H7 (cell line): ENCODE measurements at regions not wholly inside any gene's neighbourhood (a gene's known extent, or its start where the extent isn't known, plus 50 kb on each side); places are given as distances from the start of the nearest gene placed in this dataset.
"Not testable (repeated sequence)": the region's sequence is repeated elsewhere in the genome, so short reads cannot be mapped to it uniquely, and the experiment has no call there.

Experiments used
- DNase-seq: peaks from one replicate; pipeline ENCODE4 v3.0.0; 2012
- H3K27me3 ChIP-seq: 2 replicates; pipeline ENCODE4 v1.6.0; 2011; ENCODE audit warnings: mild to moderate bottlenecking, low read length; ENCODE audit not compliant: control insufficient read depth, insufficient read depth
- H3K36me3 ChIP-seq: replicated peaks from 2 replicates; pipeline ENCODE4 v1.5.1; 2011; ENCODE audit warnings: low read length; ENCODE audit not compliant: control insufficient read depth, insufficient read depth
- H3K4me3 ChIP-seq: 2 replicates; pipeline ENCODE4 v1.5.1; 2011; ENCODE audit warnings: low read depth, mild to moderate bottlenecking, control low read depth, low read length, moderate library complexity; ENCODE audit not compliant: insufficient read depth

GRCh38 chr22:10723966-10724365 is 4804.0 kb upstream of the OR11H1 start:
- DNase-seq, H3K36me3 ChIP-seq, H3K4me3 ChIP-seq, H3K27me3 ChIP-seq: not testable (repeated sequence)

DNA sequence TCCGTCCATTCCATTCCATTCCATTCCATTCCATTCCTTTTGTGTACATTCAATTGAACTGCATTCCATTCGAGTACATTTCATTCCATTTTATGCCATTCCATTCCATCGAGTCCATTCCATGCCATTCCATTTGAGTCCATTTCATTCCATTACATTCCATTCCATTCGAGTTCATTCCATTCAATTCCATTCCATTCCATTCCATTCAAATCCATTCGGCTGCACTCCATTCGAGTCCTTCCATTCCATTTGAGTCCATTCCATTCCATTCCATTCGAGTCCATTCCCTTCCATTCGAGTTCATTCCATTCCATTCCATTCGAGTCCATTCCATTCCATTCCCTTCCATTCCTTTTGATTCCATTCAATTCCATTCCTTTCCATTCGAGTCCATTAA is 4800.6 kb upstream of the OR11H1 start:
- no peak for DNase-seq
- Histone ChIP-seq H3K36me3 (no peaks in the 10 kb centered on the region), H3K4me3 (no peak overlapping the region)

GRCh38 chr22:10729979-10730378 is 4798.0 kb upstream of the OR11H1 start:
- DNase-seq, H3K27me3 ChIP-seq, H3K36me3 ChIP-seq, H3K4me3 ChIP-seq: not testable (repeated sequence)

More for the DNA sequence above, 4800.6 kb upstream of the OR11H1 start:
- H3K27me3 ChIP-seq: no peaks in the 10 kb centered on the region

- not testable (repeated sequence) for H3K36me3 ChIP-seq, DNase-seq, H3K27me3 ChIP-seq, H3K4me3 ChIP-seq
Observed at GRCh38 chr22:10730706-10731105, 4797.3 kb upstream of the OR11H1 start.

GRCh38 chr22:10731246-10731974 is 4796.6 kb upstream of the OR11H1 start:
- H3K4me3 ChIP-seq, H3K27me3 ChIP-seq, DNase-seq, H3K36me3 ChIP-seq: not testable (repeated sequence)

GRCh38 chr22:10735075-10735474 is 4792.9 kb upstream of the OR11H1 start:
- not testable (repeated sequence) for H3K27me3 ChIP-seq, H3K4me3 ChIP-seq, DNase-seq, H3K36me3 ChIP-seq

GRCh38 chr22:10736879-10737278 is 4791.1 kb upstream of the OR11H1 start:
- not testable (repeated sequence) for DNase-seq, H3K27me3 ChIP-seq, H3K36me3 ChIP-seq, H3K4me3 ChIP-seq

DNA sequence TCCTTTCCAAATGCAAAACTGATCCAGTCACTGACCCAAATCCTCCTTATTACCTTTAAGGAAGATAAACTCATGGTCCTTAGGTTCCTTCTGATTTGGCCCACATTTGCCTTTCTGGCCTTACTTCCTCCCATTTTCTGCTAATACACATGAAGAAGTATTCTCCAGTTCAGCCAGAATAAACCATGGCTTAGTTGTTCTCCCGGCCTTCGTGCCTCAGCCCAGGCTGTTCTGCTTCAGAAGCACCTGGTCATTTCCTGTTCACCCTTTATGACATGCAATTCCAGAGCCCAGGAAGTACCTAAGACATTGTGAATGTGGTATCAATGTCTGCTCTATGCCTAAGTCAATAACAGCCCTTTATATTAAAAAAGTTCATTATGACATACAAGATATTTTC is 4790.1 kb upstream of the OR11H1 start:
- not testable (repeated sequence) for H3K27me3 ChIP-seq, H3K36me3 ChIP-seq, DNase-seq, H3K4me3 ChIP-seq

GRCh38 chr22:10741210-10741609 is 4786.8 kb upstream of the OR11H1 start:
- H3K4me3 ChIP-seq: no peak overlapping the region
- peak; percentile 10 for DNase-seq
- no peaks in the 10 kb centered on the region for H3K27me3 ChIP-seq
- H3K36me3 ChIP-seq: no peaks in the 10 kb centered on the region

DNA sequence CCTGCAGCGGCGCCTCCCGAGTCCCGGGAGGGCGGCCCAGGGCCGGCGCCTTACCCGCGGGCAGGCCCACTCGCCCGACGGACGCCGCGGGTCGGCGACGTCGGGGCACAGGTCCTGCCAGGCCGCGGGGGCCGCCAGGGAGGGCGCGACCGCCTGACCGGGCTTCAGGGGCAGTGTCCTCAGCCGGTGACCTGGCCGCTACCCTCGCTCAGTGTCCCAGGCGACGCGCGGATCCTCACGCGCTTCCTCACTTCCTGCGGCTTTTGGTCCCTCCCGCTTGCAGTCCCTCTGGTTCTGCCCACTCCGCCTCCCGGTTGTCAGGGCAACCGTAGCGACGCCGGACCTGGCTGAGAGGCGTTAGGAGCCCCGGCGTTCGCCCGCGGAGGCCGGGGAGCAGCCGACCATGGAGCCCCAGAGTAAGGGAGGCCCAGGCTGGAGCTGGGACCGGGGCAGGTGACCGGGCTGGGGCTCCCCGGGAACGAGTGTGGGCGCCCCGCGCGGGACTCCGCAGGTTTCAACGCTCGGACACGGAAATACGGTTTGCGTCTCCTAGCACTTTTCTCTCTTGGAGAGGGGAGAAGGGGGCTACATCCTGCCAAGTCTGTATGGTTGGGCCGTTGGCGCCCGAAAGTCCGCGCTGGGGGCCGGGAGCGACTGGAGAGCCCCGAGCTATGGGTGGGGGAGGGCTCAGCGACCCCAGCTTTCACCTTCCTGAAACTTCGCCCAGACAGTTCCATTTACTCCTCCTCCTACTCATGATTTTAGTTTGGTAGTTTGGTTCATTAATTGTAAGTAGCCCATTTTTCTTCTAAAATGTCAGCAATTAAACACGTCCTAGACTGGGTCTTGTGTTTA is 4786.0 kb upstream of the OR11H1 start:
- not testable (repeated sequence) for H3K36me3 ChIP-seq, H3K27me3 ChIP-seq, H3K4me3 ChIP-seq
- DNase-seq: peak; percentile 15

- H3K27me3 ChIP-seq, H3K4me3 ChIP-seq, H3K36me3 ChIP-seq, DNase-seq: not testable (repeated sequence)
Observed at GRCh38 chr22:10746382-10746781, 4781.6 kb upstream of the OR11H1 start.

- not testable (repeated sequence) for H3K27me3 ChIP-seq, H3K36me3 ChIP-seq, DNase-seq, H3K4me3 ChIP-seq
Observed at GRCh38 chr22:10747227-10747626, 4780.8 kb upstream of the OR11H1 start.

GRCh38 chr22:10748751-10749150 is 4779.2 kb upstream of the OR11H1 start:
- H3K27me3 ChIP-seq, DNase-seq, H3K36me3 ChIP-seq, H3K4me3 ChIP-seq: not testable (repeated sequence)

DNA sequence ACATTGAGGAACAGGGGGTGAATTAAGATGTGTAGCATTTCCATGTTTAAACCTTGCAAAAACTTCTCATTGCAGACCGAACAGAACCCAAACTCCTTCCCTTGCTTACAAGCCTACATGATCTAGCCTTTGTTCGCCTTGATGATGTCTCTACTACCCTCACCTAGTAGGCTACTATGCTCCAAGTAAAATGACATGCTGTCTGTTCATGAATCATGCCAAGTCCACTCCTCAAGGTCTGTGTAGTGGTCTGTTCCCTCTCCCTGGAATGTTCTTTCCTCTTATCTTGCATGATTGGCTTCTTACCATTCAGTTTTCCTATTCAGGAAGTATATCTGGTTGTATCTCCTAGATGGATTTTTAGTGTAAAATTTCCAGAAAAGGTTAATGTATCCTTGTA is 4778.6 kb upstream of the OR11H1 start:
- not testable (repeated sequence) for DNase-seq, H3K4me3 ChIP-seq, H3K36me3 ChIP-seq, H3K27me3 ChIP-seq

GRCh38 chr22:10753566-10753965 is 4774.4 kb upstream of the OR11H1 start:
- H3K36me3 ChIP-seq, H3K4me3 ChIP-seq: not testable (repeated sequence)

More at GRCh38 chr22:10753566-10753965, 4774.4 kb upstream of the OR11H1 start:
- not testable (repeated sequence) for H3K27me3 ChIP-seq, DNase-seq
